ENCODE measurements at regions not wholly inside any gene's neighbourhood (a gene's known extent, or its start where the extent isn't known, plus 50 kb on each side); places are given as distances from the start of the nearest gene placed in this dataset.

DNA sequence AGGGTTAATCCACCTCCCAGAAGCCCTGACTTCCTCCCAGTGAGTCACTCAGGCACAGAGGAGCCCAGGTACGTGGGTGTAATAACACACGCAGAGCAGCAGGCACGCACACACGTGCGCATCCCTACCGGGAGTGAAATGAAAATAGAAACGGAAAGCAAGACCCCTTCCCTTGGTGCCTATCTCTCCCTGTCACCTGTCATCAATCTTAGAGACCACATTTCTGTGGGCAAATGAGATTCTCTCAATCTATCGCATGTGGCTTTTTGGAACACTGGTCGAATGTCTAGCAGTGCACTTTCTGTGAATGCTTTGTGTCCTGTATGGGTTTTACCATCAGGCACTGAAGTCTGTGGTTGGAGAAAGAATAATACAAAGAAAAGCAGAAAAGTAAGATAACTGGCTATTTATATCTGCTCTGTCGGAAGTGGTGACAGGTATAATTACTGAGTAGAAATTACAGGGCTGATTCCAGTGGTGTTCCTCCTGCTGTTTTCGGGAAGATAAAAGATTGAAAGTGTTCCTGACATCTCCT is 137.7 kb upstream of the GRIA1 start:
- Histone ChIP-seq H3K9me3 (ENCODE audit: low read length) (peaks cover 10% of the 10 kb centered on the region), H3K9ac (ENCODE audit: insufficient read depth, low read depth, low read length) (no peak overlapping the region), H3K27me3 (ENCODE audit: control insufficient read depth in 1 of 2, insufficient read depth in 2 of 2, low read length in 2 of 2) (no peaks in the 10 kb centered on the region; a peak in 1 of 5 replicates), H2AFZ (ENCODE audit: low read length) (no peak overlapping the region), H3K27ac (ENCODE audit: extremely low read length, insufficient read depth, low read length) (no peak overlapping the region), H3K79me2 (ENCODE audit: insufficient read depth, low read length) (no peaks in the 10 kb centered on the region), H3K4me2 (ENCODE audit: low read depth, low read length) (no peak overlapping the region), H3K36me3 (replicated peaks in 1 of 2; ENCODE audit: control insufficient read depth in 1 of 2, insufficient read depth in 2 of 2, low read length in 2 of 2) (no peaks in the 10 kb centered on the region), H3K4me1 (ENCODE audit: insufficient read depth, low read length) (no peaks in the 10 kb centered on the region), H4K20me1 (ENCODE audit: insufficient read depth, low read length) (no peaks in the 10 kb centered on the region), H3K4me3 (replicated peaks in 1 of 3; ENCODE audit: insufficient read depth in 1 of 3, low read depth in 2 of 3, low read length in 3 of 3) (no peak overlapping the region)
- DNase-seq (ENCODE audit: low spot score) (no peak), FAIRE-seq (no peak), ATAC-seq (no peak)
- WGBS (ENCODE audit: low lambda C conversion rate), result 6% methylated on average over 11 of the region's 11 CpGs
- CTCF ChIA-PET (ENCODE audit: low intra/inter-chr PET ratio, low total read pairs), result no interaction called here
- no TSS peak for BruUV-seq (replicated peaks)
- in situ Hi-C loops (cut with HindIII; ENCODE audit: extremely low pct_ligation_motif_present, low pct_unique_long_range_greater_than_20kb), result no loop called here
- TF ChIP-seq ZNF547 (CRISPR knock-in tag; IDR thresholded peaks at IDR 0.05), result no peak
- TF ChIP-seq ZNF292 (CRISPR knock-in tag; IDR thresholded peaks at IDR 0.05; ENCODE audit: borderline replicate concordance, low read depth), result no peak
- TF ChIP-seq ZNF556 (CRISPR knock-in tag; IDR thresholded peaks at IDR 0.05; ENCODE audit: borderline replicate concordance), result no peak
- TF ChIP-seq ZNF354B (CRISPR knock-in tag; IDR thresholded peaks at IDR 0.05), result no peak
- TF ChIP-seq REL (CRISPR knock-in tag; conservative IDR thresholded peaks at IDR 0.05), result no peak
- no peak for TF ChIP-seq MIER2 (CRISPR knock-in tag; IDR thresholded peaks at IDR 0.05)
- no peak for TF ChIP-seq ZNF3 (CRISPR knock-in tag; IDR thresholded peaks at IDR 0.05)
- TF ChIP-seq RAD51 (IDR thresholded peaks at IDR 0.05; ENCODE audit: borderline replicate concordance), result no peak
- TF ChIP-seq ZNF569 (CRISPR knock-in tag; IDR thresholded peaks at IDR 0.05; ENCODE audit: borderline replicate concordance), result no peak
- no peak for TF ChIP-seq ZBTB42 (CRISPR knock-in tag; IDR thresholded peaks at IDR 0.05)
- no peak for TF ChIP-seq ZNF768 (CRISPR knock-in tag; IDR thresholded peaks at IDR 0.05)
- no peak for TF ChIP-seq ZFP62 (CRISPR knock-in tag; IDR thresholded peaks at IDR 0.05)
- TF ChIP-seq BRF2 (CRISPR knock-in tag; IDR thresholded peaks at IDR 0.05), result no peak
- TF ChIP-seq ARID5B (CRISPR knock-in tag; IDR thresholded peaks at IDR 0.05), result no peak
- TF ChIP-seq ZNF17 (CRISPR knock-in tag; IDR thresholded peaks at IDR 0.05), result no peak
- TF ChIP-seq GTF2F1 (IDR thresholded peaks at IDR 0.05; ENCODE audit: low read length), result no peak
- no peak for TF ChIP-seq ZNF44 (CRISPR knock-in tag; IDR thresholded peaks at IDR 0.05)
- no peak for TF ChIP-seq FOSL1 (CRISPR knock-in tag; IDR thresholded peaks at IDR 0.05; ENCODE audit: borderline replicate concordance)
- TF ChIP-seq SRSF9 (IDR thresholded peaks at IDR 0.05; ENCODE audit: borderline replicate concordance, insufficient read depth, low read depth, low read length, poor library complexity, severe bottlenecking), result no peak
- POLR2A ChIA-PET, result no interaction called here
- intact Hi-C loops (cut with micrococcal nuclease; ENCODE audit: unreplicated experiment), result no loop called here
